ENCODE measurements at regions not wholly inside any gene's neighbourhood (a gene's known extent, or its start where the extent isn't known, plus 50 kb on each side); places are given as distances from the start of the nearest gene placed in this dataset.

GRCh38 chr9:80076162-80076561, 504.4 kb downstream of the TLE4 start:
- TF ChIP-seq CTCF (IDR thresholded peaks at IDR 0.05; ENCODE audit: extremely low read depth in 1 of 2, insufficient read depth in 1 of 2, low read depth in 1 of 2, low read length in 2 of 2) (no peak), MAX (IDR thresholded peaks at IDR 0.05; ENCODE audit: insufficient read depth, insufficient read length) (no peak), POLR2A (IDR thresholded peaks at IDR 0.05; ENCODE audit: low read depth, low read length) (no peak)
